ENCODE measurements at regions not wholly inside any gene's neighbourhood (a gene's known extent, or its start where the extent isn't known, plus 50 kb on each side); places are given as distances from the start of the nearest gene placed in this dataset.

GRCh38 chr12:59046763-59047534 is 126.6 kb upstream of the LRIG3 start:
- no peak for DNase-seq (ENCODE audit: low spot score)

- no peak for DNase-seq (ENCODE audit: low spot score)
Measured at GRCh38 chr12:59044791-59045190, 124.5 kb upstream of the LRIG3 start.

GRCh38 chr12:59041241-59042121 is 121.2 kb upstream of the LRIG3 start:
- peak; percentile 61 for DNase-seq (ENCODE audit: low spot score)

GRCh38 chr12:59040656-59041055 is 120.4 kb upstream of the LRIG3 start:
- DNase-seq (ENCODE audit: low spot score) = peak; percentile 69

- DNase-seq (ENCODE audit: low spot score) = no peak
Measured at GRCh38 chr12:59040043-59040442, 119.7 kb upstream of the LRIG3 start.

- no peak for DNase-seq (ENCODE audit: low spot score)
Measured at GRCh38 chr12:59039005-59039404, 118.7 kb upstream of the LRIG3 start.

GRCh38 chr12:59036973-59037762 is 116.9 kb upstream of the LRIG3 start:
- DNase-seq (ENCODE audit: low spot score) = no peak

- no peak for DNase-seq (ENCODE audit: low spot score)
Measured at GRCh38 chr12:59036347-59036746, 116.0 kb upstream of the LRIG3 start.

GRCh38 chr12:59031313-59031712 is 111.0 kb upstream of the LRIG3 start:
- DNase-seq (ENCODE audit: low spot score) = no peak

GRCh38 chr12:59030415-59030814 is 110.1 kb upstream of the LRIG3 start:
- no peak for DNase-seq (ENCODE audit: low spot score)

- DNase-seq (ENCODE audit: low spot score) = no peak
Measured at GRCh38 chr12:59027199-59027598, 106.9 kb upstream of the LRIG3 start.

GRCh38 chr12:59023861-59024424 is 103.6 kb upstream of the LRIG3 start:
- DNase-seq (ENCODE audit: low spot score) = no peak

- no peak for DNase-seq (ENCODE audit: low spot score)
Measured at GRCh38 chr12:59020073-59020946, 100.0 kb upstream of the LRIG3 start.

GRCh38 chr12:59014885-59015284 is 94.6 kb upstream of the LRIG3 start:
- DNase-seq (ENCODE audit: low spot score) = no peak

GRCh38 chr12:59010941-59011340 is 90.6 kb upstream of the LRIG3 start:
- DNase-seq (ENCODE audit: low spot score) = no peak

GRCh38 chr12:59010118-59010517 is 89.8 kb upstream of the LRIG3 start:
- no peak for DNase-seq (ENCODE audit: low spot score)

- no peak for DNase-seq (ENCODE audit: low spot score)
Measured at GRCh38 chr12:59007620-59008019, 87.3 kb upstream of the LRIG3 start.

GRCh38 chr12:59005193-59005955 is 85.1 kb upstream of the LRIG3 start:
- no peak for DNase-seq (ENCODE audit: low spot score)

- no peak for DNase-seq (ENCODE audit: low spot score)
Measured at GRCh38 chr12:59004456-59004855, 84.2 kb upstream of the LRIG3 start.

- no peak for DNase-seq (ENCODE audit: low spot score)
Measured at GRCh38 chr12:58995666-58996363, 75.5 kb upstream of the LRIG3 start.
